B cell (primary cell): ENCODE measurements at regions not wholly inside any gene's neighbourhood (a gene's known extent, or its start where the extent isn't known, plus 50 kb on each side); places are given as distances from the start of the nearest gene placed in this dataset.
"Not testable (repeated sequence)": the region's sequence is repeated elsewhere in the genome, so short reads cannot be mapped to it uniquely, and the experiment has no call there.

ENCODE experiments used
- ATAC-seq: fragments of 200-7000 bp; cut with Tn5 transposase; one replicate; pipeline ENCODE4 v1.10.0; 2021; ENCODE audit warnings: low read depth, mild to moderate bottlenecking, moderate number of reproducible peaks, moderate library complexity
- CTCF ChIA-PET: fragments of 350-600 bp; sonication (Branson Sonifier 250); formaldehyde crosslinking; loops from one replicate; lab custom pipeline; 2021; ENCODE audit warnings: antibody characterized with exemption, inconsistent platforms; lab: Charles Lee
- POLR2A ChIA-PET: fragments of 350-600 bp; sonication (Branson Sonifier 250); formaldehyde crosslinking; loops from one replicate; lab custom pipeline; 2021; ENCODE audit warnings: antibody characterized with exemption; lab: Charles Lee
- DNase-seq: peaks from one replicate; pipeline ENCODE4 v3.0.0; 2013
- H2AFZ ChIP-seq: 2 replicates; pipeline ENCODE4 v1.6.1; 2012; ENCODE audit warnings: mild to moderate bottlenecking, low read depth, low read length; ENCODE audit not compliant: insufficient read depth, poor library complexity, severe bottlenecking
- H3K27ac ChIP-seq, 2 donors: 1 replicate in 1 of 2; 2 replicates in 1 of 2; pipeline ENCODE4 v1.5.1; 2012 to 2013; ENCODE audit warnings: low read length in 2 of 2, mild to moderate bottlenecking in 2 of 2, moderate library complexity in 1 of 2
- H3K27me3 ChIP-seq, 4 experiments: fragments of 200-600 bp in 1 of 4; sonication (generic) in 1 of 4; replicated peaks in 1 of 4; 1 replicate in 2 of 4; 2 replicates in 2 of 4; pipeline versions ENCODE4 v1.6.1 to v1.7.0; 2013 to 2016; ENCODE audit warnings: low read length in 3 of 4, mild to moderate bottlenecking in 2 of 4, mixed read lengths in 1 of 4, moderate library complexity in 1 of 4; ENCODE audit not compliant: insufficient read depth in 4 of 4, control insufficient read depth in 3 of 4; ENCODE audit errors: control extremely low read depth in 1 of 4
- H3K36me3 ChIP-seq, 2 experiments: replicated peaks in 1 of 2; 1 replicate in 1 of 2; 2 replicates in 1 of 2; pipeline versions ENCODE4 v1.6.1 to v1.7.1; 2013; ENCODE audit warnings: low read length in 1 of 2; ENCODE audit not compliant: insufficient read depth in 2 of 2, control insufficient read depth in 1 of 2; ENCODE audit errors: control extremely low read depth in 1 of 2, extremely low read depth in 1 of 2
- H3K4me1 ChIP-seq, 2 donors: fragments of 200-600 bp in 1 of 2; sonication (generic) in 1 of 2; 1 replicate in 1 of 2; 2 replicates in 1 of 2; pipeline versions ENCODE4 v1.5.1 to v1.6.1; 2013 to 2017; ENCODE audit warnings: low read length in 2 of 2; ENCODE audit not compliant: control insufficient read depth in 2 of 2, insufficient read depth in 2 of 2
- H3K4me2 ChIP-seq: replicated peaks from 2 replicates; pipeline ENCODE3; 2012; ENCODE audit warnings: mild to moderate bottlenecking, low read depth, low read length; ENCODE audit not compliant: poor library complexity, severe bottlenecking
- H3K4me3 ChIP-seq, 5 experiments: fragments of 200-600 bp in 1 of 5; sonication (generic) in 1 of 5; 1 replicate in 3 of 5; 2 replicates in 2 of 5; pipeline versions ENCODE4 v1.5.1 to v1.7.0; 2011 to 2016; ENCODE audit warnings: low read length in 4 of 5, mild to moderate bottlenecking in 4 of 5, low read depth in 2 of 5, control low read depth in 1 of 5, moderate library complexity in 1 of 5; ENCODE audit not compliant: insufficient read depth in 1 of 5; ENCODE audit errors: control extremely low read depth in 1 of 5, extremely low read depth in 1 of 5
- H3K79me2 ChIP-seq: fragments of 200-600 bp; sonication (generic); one replicate; pipeline ENCODE4 v1.6.0; 2016; ENCODE audit warnings: low read length; ENCODE audit not compliant: control insufficient read depth, insufficient read depth
- H3K9ac ChIP-seq: fragments of 200-600 bp; sonication (generic); 2 replicates; pipeline ENCODE4 v1.6.1; 2017; ENCODE audit warnings: mild to moderate bottlenecking, low read length, moderate library complexity
- H3K9me3 ChIP-seq, 3 donors: one replicate each; pipeline versions ENCODE4 v1.6.1 to v1.7.1; 2013; ENCODE audit warnings: low read length in 2 of 3; ENCODE audit not compliant: control insufficient read depth in 2 of 3, insufficient read depth in 1 of 3; ENCODE audit errors: control extremely low read depth in 1 of 3
- H4K20me1 ChIP-seq: 2 replicates; pipeline ENCODE4 v1.6.0; 2012; ENCODE audit warnings: mild to moderate bottlenecking, low read length; ENCODE audit not compliant: insufficient read depth, control insufficient read depth, poor library complexity, severe bottlenecking
- H3K27ac Mint-ChIP-seq: one replicate; pipeline ENCODE4 v1.8.0; 2021; ENCODE audit warnings: mixed read lengths
- H3K27me3 Mint-ChIP-seq: one replicate; pipeline ENCODE4 v1.8.0; 2021; ENCODE audit warnings: mixed read lengths
- H3K4me1 Mint-ChIP-seq: one replicate; pipeline ENCODE4 v1.8.0; 2021; ENCODE audit warnings: mixed read lengths
- H3K4me3 Mint-ChIP-seq: one replicate; pipeline ENCODE4 v1.8.0; 2021; ENCODE audit warnings: mixed read lengths
- H3K9me3 Mint-ChIP-seq: one replicate; pipeline ENCODE4 v1.8.0; 2022; ENCODE audit warnings: mixed read lengths; ENCODE audit not compliant: insufficient read depth
- EZH2 ChIP-seq: IDR thresholded peaks from 2 replicates; pipeline ENCODE4 v1.6.1; 2012; ENCODE audit warnings: borderline replicate concordance, low read depth, mild to moderate bottlenecking, moderate library complexity, low read length; ENCODE audit not compliant: insufficient read depth, poor library complexity, severe bottlenecking
- WGBS: methylation state at CpG from one replicate; pipeline ENCODE4 v1.1.5; 2013; ENCODE audit warnings: missing lambda C conversion rate; ENCODE audit not compliant: insufficient coverage; 5-methylcytosine and 5-hydroxymethylcytosine counted together
- intact Hi-C: fragments of 100-400 bp; cut with micrococcal nuclease; formaldehyde crosslinking; loops from one replicate; pipeline ENCODE4 v1.10.0; 2022
- TF ChIP-seq, protein P1 (sequence below): fragments of 200-600 bp; IDR thresholded peaks from one replicate; pipeline ENCODE4 v1.8.0; 2022; ENCODE audit warnings: antibody characterized with exemption, mild to moderate bottlenecking

DNA sequence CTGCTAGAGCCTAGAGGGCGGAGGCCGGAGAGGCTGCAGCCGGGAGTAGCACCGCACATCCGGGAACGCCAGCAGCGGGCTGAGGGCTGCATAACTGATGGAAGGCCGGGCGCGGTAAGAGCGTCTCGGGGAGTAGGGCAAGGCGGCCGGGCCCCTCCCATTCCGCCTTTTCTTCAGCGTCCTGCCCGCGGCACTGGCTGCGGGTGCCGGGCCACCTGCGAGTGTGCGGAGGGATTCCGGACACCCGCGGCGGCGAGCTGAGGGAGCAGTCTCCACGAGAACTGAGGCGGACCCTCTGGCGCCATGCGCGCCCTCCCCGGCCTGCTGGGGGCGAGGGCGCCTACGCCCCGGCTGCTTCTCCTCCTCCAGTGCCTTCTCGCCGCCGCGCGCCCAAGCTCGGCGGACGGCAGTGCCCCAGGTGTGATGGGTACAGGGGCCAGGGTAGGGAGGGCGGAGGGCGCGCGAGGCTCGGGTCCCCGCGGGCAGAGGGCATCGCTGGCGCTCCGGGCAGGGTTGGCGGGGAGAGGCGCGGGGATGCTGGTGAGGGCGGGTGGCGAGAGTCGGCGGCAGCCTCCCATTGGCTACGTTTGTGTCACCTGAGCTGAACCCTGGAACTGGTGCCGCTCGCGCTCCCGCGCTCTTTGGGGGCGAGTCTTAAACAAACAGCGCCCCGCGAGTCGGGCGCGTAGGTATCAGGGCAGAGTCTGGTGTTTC is 334.4 kb downstream of the SRGAP2C start:
- no peaks in the 10 kb centered on the region for H3K36me3 ChIP-seq
- POLR2A ChIA-PET, result no interaction called here
- ATAC-seq (peak; percentile 87), DNase-seq (peak; percentile 86)
- intact Hi-C loops, result loop anchor here (1.0 to 5.0 kb wide), 3 partner anchors 33 to 72 kb away; no protein-coding TSS in a partner anchor
- H3K9me3 ChIP-seq, result no peaks in the 10 kb centered on the region
- H3K27ac ChIP-seq, result peak overlapping the region; percentile 47 to 81
- CTCF ChIA-PET, result interaction anchor here (2.0 to 2.6 kb wide), 2 partner anchors 61 to 73 kb away, joined by 9 to 10 read pairs; no protein-coding TSS in a partner anchor
- peak overlapping the region; percentile 83 for H3K9ac ChIP-seq
- Mint-ChIP-seq H3K27me3 (no peaks in the 10 kb centered on the region), H3K4me1 (peaks cover 39% of the 10 kb centered on the region), H3K27ac (peak overlapping the region; percentile 95), H3K9me3 (no peaks in the 10 kb centered on the region), H3K4me3 (peak overlapping the region; percentile 90)
- 1% methylated on average over 75 of the region's 75 CpGs for WGBS
- H3K4me3 ChIP-seq, result peak overlapping the region; percentile 21 to 90 (median 73)
- peaks cover 6% of the 10 kb centered on the region for H3K79me2 ChIP-seq
- H3K27me3 ChIP-seq, result no peaks in the 10 kb centered on the region
- H2AFZ ChIP-seq, result peak overlapping the region; percentile 95
- TF ChIP-seq, protein P1, sequence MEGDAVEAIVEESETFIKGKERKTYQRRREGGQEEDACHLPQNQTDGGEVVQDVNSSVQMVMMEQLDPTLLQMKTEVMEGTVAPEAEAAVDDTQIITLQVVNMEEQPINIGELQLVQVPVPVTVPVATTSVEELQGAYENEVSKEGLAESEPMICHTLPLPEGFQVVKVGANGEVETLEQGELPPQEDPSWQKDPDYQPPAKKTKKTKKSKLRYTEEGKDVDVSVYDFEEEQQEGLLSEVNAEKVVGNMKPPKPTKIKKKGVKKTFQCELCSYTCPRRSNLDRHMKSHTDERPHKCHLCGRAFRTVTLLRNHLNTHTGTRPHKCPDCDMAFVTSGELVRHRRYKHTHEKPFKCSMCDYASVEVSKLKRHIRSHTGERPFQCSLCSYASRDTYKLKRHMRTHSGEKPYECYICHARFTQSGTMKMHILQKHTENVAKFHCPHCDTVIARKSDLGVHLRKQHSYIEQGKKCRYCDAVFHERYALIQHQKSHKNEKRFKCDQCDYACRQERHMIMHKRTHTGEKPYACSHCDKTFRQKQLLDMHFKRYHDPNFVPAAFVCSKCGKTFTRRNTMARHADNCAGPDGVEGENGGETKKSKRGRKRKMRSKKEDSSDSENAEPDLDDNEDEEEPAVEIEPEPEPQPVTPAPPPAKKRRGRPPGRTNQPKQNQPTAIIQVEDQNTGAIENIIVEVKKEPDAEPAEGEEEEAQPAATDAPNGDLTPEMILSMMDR, result no peak
- no peak for TF ChIP-seq EZH2
- peak overlapping the region; percentile 79 for H3K4me2 ChIP-seq
- no peaks in the 10 kb centered on the region for H4K20me1 ChIP-seq
- H3K4me1 ChIP-seq, result peaks cover 32% of the 10 kb centered on the region in 2 donors

DNA sequence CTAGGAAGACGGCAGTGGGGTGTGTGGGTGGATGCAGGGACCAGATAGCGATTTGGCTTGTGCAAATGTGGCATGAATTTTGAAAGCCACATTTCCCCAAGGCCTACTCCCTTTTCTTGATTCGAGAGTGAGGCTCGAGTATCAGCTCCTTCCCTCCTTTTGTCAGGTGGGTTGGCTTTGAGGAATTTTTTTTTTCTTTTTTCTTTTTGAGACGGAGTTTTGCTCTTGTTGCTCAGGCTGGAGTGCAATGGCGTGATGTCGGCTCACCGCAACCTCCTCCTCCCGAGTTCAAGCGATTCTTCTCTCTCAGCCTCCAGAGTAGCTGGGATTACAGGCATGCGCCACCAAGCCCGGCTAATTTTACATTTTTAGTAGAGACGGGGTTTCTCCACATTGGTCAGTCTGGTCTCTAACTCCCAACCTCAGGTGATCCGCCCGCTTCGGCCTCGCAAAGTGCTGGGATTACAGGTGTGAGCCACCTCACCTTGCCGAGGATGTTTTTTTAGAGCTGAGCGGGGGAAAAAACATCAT is 335.0 kb downstream of the SRGAP2C start:
- not testable (repeated sequence) for H4K20me1 ChIP-seq, H3K36me3 ChIP-seq, H3K9me3 ChIP-seq, H3K27me3 ChIP-seq, DNase-seq, ATAC-seq, H3K79me2 ChIP-seq, H3K27me3 Mint-ChIP-seq, H3K9me3 Mint-ChIP-seq
- POLR2A ChIA-PET, result interaction anchor here (0.7 kb wide), 1 partner anchor 123 kb away, joined by 3 read pairs; no protein-coding TSS in a partner anchor
- Histone ChIP-seq H3K4me3 (peak overlapping the region; percentile 21 to 90 (median 73)), H3K27ac (peak overlapping the region in 1 of 2 donors; percentile 81), H3K9ac (peak overlapping the region; percentile 83), H3K4me2 (peak overlapping the region; percentile 79), H3K4me1 (peaks cover 32% of the 10 kb centered on the region in 2 donors), H2AFZ (peak overlapping the region; percentile 95)
- WGBS, result 92% methylated on average over 6 of the region's 19 CpGs
- H3K27ac Mint-ChIP-seq, result peak overlapping the region; percentile 95
- CTCF ChIA-PET, result interaction anchor here (2.0 to 2.6 kb wide), 2 partner anchors 61 to 73 kb away, joined by 9 to 10 read pairs; no protein-coding TSS in a partner anchor
- H3K4me1 Mint-ChIP-seq, result peaks cover 39% of the 10 kb centered on the region
- intact Hi-C loops, result loop anchor here (1.0 to 5.0 kb wide), 3 partner anchors 32 to 73 kb away; no protein-coding TSS in a partner anchor
- peak overlapping the region; percentile 90 for H3K4me3 Mint-ChIP-seq
